MM.1S (cell line): ENCODE measurements at regions not wholly inside any gene's neighbourhood (a gene's known extent, or its start where the extent isn't known, plus 50 kb on each side); places are given as distances from the start of the nearest gene placed in this dataset.

Experiments used
- DNase-seq: peaks from one replicate; pipeline ENCODE4 v3.0.0-alpha.2; 2015
- H2AFZ ChIP-seq: fragments of 300-600 bp; sonication (generic); 2 replicates; pipeline ENCODE4 v1.6.0; 2016; ENCODE audit warnings: antibody characterized with exemption, low read length
- H3F3A ChIP-seq: fragments of 300-600 bp; sonication (generic); 2 replicates; pipeline ENCODE4 v1.6.1; 2016; ENCODE audit warnings: mild to moderate bottlenecking, antibody characterized with exemption, low read length, moderate library complexity, mixed read lengths; ENCODE audit not compliant: insufficient read depth
- H3K27ac ChIP-seq: fragments of 300-600 bp; sonication (generic); 2 replicates; pipeline ENCODE4 v1.5.1; 2016; ENCODE audit warnings: mild to moderate bottlenecking, low read length
- H3K27me3 ChIP-seq: fragments of 300-600 bp; sonication (generic); replicated peaks from 2 replicates; pipeline ENCODE4 v1.6.0; 2016; ENCODE audit warnings: low read length; ENCODE audit not compliant: insufficient read depth
- H3K36me3 ChIP-seq: fragments of 300-600 bp; sonication (generic); replicated peaks from 2 replicates; pipeline ENCODE4 v1.6.1; 2016; ENCODE audit warnings: mild to moderate bottlenecking, low read length, mixed read lengths; ENCODE audit not compliant: insufficient read depth
- H3K4me1 ChIP-seq: fragments of 300-600 bp; sonication (generic); 2 replicates; pipeline ENCODE4 v1.6.1; 2016; ENCODE audit warnings: low read length, mixed read lengths
- H3K4me2 ChIP-seq: fragments of 300-600 bp; sonication (generic); 2 replicates; pipeline ENCODE4 v1.6.0; 2016; ENCODE audit warnings: low read depth, low read length
- H3K4me3 ChIP-seq: fragments of 300-600 bp; sonication (generic); 2 replicates; pipeline ENCODE4 v1.5.1; 2016; ENCODE audit warnings: low read length, mixed read lengths
- H3K79me2 ChIP-seq: fragments of 300-600 bp; sonication (generic); 2 replicates; pipeline ENCODE4 v1.6.1; 2016; ENCODE audit warnings: mixed run types, low read length, mixed read lengths
- H3K9ac ChIP-seq: fragments of 300-600 bp; sonication (generic); 2 replicates; pipeline ENCODE4 v1.6.1; 2016; ENCODE audit warnings: low read length, mixed read lengths
- H3K9me2 ChIP-seq: fragments of 300-600 bp; sonication (generic); replicated peaks from 2 replicates; pipeline ENCODE4 v1.6.1; 2016; ENCODE audit warnings: mild to moderate bottlenecking, low read length, mixed read lengths; ENCODE audit not compliant: insufficient read depth
- H3K9me3 ChIP-seq: fragments of 300-600 bp; sonication (generic); replicated peaks from 2 replicates; pipeline ENCODE4 v1.6.1; 2016; ENCODE audit warnings: mild to moderate bottlenecking, low read length, mixed read lengths; ENCODE audit not compliant: insufficient read depth
- H4K20me1 ChIP-seq: fragments of 300-600 bp; sonication (generic); 2 replicates; pipeline ENCODE4 v1.6.1; 2016; ENCODE audit warnings: mild to moderate bottlenecking, low read length, moderate library complexity, mixed read lengths; ENCODE audit not compliant: insufficient read depth
- EZH2 ChIP-seq: fragments of 300-600 bp; sonication (generic); optimal IDR thresholded peaks from 2 replicates; pipeline ENCODE3; 2017; ENCODE audit warnings: low read depth, mild to moderate bottlenecking, antibody characterized with exemption, low read length, mixed read lengths
- EZH2phosphoT487 ChIP-seq: fragments of 300-600 bp; sonication (generic); IDR thresholded peaks from 2 replicates; pipeline ENCODE4 v1.6.1; 2018; ENCODE audit warnings: antibody characterized with exemption, low read length
- TF ChIP-seq, protein P1 (sequence below): fragments of 300-600 bp; sonication (generic); IDR thresholded peaks from 2 replicates; pipeline ENCODE4 v1.5.1; 2016; ENCODE audit warnings: antibody characterized with exemption, low read length, mixed read lengths

GRCh38 chr6:76250666-76251065, 178.2 kb upstream of the IMPG1 start:
- Histone ChIP-seq H4K20me1 (no peaks in the 10 kb centered on the region), H3K9me2 (no peaks in the 10 kb centered on the region), H2AFZ (no peak overlapping the region)

DNA sequence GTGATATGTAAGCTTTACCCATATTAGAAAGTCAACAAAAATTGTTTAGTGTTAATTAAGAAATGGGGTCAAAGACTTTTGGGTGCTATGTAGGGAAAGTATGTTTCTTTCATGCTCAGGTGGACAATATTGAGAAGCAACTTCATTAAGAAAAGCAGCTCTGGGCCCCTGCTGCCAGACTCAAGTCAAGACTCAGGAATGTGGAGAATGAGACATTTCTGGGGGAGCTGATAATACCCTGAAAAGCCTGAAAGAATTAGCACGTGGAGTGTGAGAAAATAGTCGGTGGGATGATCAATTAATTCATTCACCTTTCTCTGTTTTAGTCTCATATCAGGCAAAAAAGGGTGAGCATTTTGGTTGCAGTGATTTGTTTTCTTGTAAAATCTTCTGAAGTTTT, 175.1 kb upstream of the IMPG1 start:
- no peak for DNase-seq
- H3K27me3 ChIP-seq = no peaks in the 10 kb centered on the region
- H3K4me3 ChIP-seq = no peak overlapping the region
- H3K36me3 ChIP-seq = no peaks in the 10 kb centered on the region
- H2AFZ ChIP-seq = no peak overlapping the region
- no peaks in the 10 kb centered on the region for H3K9me3 ChIP-seq
- H3K79me2 ChIP-seq = no peaks in the 10 kb centered on the region
- no peak overlapping the region for H3K27ac ChIP-seq
- H3F3A ChIP-seq = no peaks in the 10 kb centered on the region
- H3K4me2 ChIP-seq = no peak overlapping the region
- no peak overlapping the region for H3K9ac ChIP-seq
- H3K9me2 ChIP-seq = no peaks in the 10 kb centered on the region
- no peaks in the 10 kb centered on the region for H4K20me1 ChIP-seq
- peaks cover 5% of the 10 kb centered on the region for H3K4me1 ChIP-seq
- TF ChIP-seq, protein P1, sequence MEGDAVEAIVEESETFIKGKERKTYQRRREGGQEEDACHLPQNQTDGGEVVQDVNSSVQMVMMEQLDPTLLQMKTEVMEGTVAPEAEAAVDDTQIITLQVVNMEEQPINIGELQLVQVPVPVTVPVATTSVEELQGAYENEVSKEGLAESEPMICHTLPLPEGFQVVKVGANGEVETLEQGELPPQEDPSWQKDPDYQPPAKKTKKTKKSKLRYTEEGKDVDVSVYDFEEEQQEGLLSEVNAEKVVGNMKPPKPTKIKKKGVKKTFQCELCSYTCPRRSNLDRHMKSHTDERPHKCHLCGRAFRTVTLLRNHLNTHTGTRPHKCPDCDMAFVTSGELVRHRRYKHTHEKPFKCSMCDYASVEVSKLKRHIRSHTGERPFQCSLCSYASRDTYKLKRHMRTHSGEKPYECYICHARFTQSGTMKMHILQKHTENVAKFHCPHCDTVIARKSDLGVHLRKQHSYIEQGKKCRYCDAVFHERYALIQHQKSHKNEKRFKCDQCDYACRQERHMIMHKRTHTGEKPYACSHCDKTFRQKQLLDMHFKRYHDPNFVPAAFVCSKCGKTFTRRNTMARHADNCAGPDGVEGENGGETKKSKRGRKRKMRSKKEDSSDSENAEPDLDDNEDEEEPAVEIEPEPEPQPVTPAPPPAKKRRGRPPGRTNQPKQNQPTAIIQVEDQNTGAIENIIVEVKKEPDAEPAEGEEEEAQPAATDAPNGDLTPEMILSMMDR = no peak
- TF ChIP-seq EZH2phosphoT487 = no peak
- TF ChIP-seq EZH2 = no peak

More at GRCh38 chr6:76250666-76251065, 178.2 kb upstream of the IMPG1 start:
- H3F3A ChIP-seq = no peaks in the 10 kb centered on the region
- H3K9me3 ChIP-seq = no peaks in the 10 kb centered on the region
- no peaks in the 10 kb centered on the region for H3K27me3 ChIP-seq
- no peak overlapping the region for H3K4me2 ChIP-seq
- H3K4me3 ChIP-seq = no peak overlapping the region
- H3K27ac ChIP-seq = no peak overlapping the region
- TF ChIP-seq, protein P1 = no peak
- TF ChIP-seq EZH2 (no peak), EZH2phosphoT487 (no peak)
- H3K4me1 ChIP-seq = peaks cover 5% of the 10 kb centered on the region
- no peaks in the 10 kb centered on the region for H3K36me3 ChIP-seq
- no peak overlapping the region for H3K9ac ChIP-seq
- peak; percentile 36 for DNase-seq
- H3K79me2 ChIP-seq = no peaks in the 10 kb centered on the region

DNA sequence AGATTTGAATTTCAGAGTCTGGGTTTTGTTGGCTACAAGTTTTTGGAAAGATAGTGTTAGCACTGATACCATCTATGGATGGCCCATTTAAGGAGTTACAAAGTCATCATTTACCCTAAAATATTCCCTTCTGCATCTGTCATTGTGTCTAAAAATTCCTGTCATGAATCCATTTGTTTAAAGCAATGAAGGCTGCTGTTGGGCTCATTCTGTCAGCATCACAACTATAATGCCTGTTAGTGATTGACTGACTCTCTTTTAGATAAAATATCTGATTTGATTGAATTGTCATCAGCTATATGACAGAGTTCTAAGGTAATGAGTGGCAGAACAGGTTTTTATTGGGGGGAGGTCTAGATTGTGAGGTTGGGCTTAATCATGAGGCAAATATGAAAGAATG, 167.6 kb upstream of the IMPG1 start:
- Histone ChIP-seq H3K27ac (no peak overlapping the region), H3K36me3 (no peaks in the 10 kb centered on the region), H3K9me3 (no peaks in the 10 kb centered on the region), H3K4me1 (no peaks in the 10 kb centered on the region), H3K4me2 (no peak overlapping the region), H3K9ac (no peak overlapping the region), H2AFZ (no peak overlapping the region), H3F3A (no peaks in the 10 kb centered on the region), H3K79me2 (no peaks in the 10 kb centered on the region), H3K9me2 (no peaks in the 10 kb centered on the region), H3K27me3 (no peaks in the 10 kb centered on the region), H3K4me3 (no peak overlapping the region), H4K20me1 (no peaks in the 10 kb centered on the region)
- no peak for TF ChIP-seq EZH2
- no peak for TF ChIP-seq EZH2phosphoT487
- TF ChIP-seq, protein P1 = no peak
- DNase-seq = no peak
